ENCODE measurements at regions not wholly inside any gene's neighbourhood (a gene's known extent, or its start where the extent isn't known, plus 50 kb on each side); places are given as distances from the start of the nearest gene placed in this dataset.

DNA sequence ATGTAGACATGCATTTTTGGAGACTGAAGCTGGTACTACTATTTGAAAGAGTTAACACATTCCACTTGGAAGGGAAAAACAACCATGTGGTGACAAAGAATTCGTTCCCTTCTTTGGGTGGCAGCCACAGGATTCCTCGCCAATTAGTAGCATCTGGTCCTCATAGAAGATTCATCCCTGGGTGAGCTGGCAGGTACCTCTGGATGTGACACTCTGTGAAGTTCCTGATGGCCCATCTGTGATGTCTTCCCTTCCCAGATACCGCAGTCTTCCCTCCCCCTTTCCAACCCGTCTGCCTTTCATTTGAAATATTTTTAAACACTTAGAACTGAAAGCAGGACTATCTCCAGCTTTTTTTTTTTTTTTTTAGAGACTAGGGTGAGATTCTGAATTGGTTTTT, 569.5 kb downstream of the TYW1 start:
- in situ Hi-C loops (cut with HindIII; ENCODE audit: low pct_unique_long_range_greater_than_20kb, low sequenced_read_pairs): no loop called here
- no peak for DNase-seq (ENCODE audit: low read depth, low spot score)

DNA sequence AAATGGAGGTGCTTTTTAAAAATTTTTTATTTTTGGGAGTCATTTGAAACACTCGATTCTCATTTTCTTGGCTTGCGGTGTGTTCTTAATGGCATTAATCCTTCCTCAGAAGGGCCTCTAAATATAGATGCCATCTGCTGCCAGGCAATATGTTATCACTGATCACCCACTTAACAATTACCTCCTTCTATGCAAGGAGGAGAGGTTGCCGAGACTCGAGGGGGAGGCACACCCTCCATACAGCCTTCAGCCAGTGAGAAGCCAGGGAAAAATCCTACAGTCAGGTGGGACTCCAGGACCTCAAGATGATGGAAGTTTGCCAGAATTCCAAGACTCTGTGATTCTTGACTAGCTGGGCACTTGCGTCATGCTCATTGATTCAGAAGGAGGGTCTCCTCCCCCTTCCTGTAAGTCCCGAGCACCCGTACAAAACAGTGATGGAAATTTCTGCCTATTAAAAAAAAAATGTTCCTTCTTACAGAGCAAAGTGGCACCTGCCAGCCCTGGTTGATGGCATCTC, 574.5 kb downstream of the TYW1 start:
- in situ Hi-C loops (cut with HindIII; ENCODE audit: low pct_unique_long_range_greater_than_20kb, low sequenced_read_pairs): no loop called here
- DNase-seq (ENCODE audit: low read depth, low spot score): no peak

DNA sequence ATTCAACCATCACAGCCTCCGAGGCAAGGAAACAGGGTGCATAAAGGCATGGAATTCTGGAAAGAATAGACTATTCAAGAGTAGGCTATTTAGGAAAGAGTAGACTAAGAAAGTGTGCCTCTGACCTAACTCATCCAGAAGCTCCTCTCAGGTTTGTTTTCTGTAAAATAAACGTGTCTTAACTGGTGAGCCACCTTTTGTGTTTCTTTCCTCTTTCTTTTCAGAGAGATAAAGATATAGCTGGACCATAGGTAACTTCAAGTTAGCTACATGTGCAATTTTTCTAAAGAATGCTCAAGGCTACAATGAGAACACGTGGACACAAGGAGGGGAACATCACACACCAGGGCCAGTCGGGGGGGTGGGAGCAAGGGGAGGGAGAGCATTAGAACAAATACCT, 577.0 kb downstream of the TYW1 start:
- DNase-seq (ENCODE audit: low read depth, low spot score): no peak
- in situ Hi-C loops (cut with HindIII; ENCODE audit: low pct_unique_long_range_greater_than_20kb, low sequenced_read_pairs): no loop called here

DNA sequence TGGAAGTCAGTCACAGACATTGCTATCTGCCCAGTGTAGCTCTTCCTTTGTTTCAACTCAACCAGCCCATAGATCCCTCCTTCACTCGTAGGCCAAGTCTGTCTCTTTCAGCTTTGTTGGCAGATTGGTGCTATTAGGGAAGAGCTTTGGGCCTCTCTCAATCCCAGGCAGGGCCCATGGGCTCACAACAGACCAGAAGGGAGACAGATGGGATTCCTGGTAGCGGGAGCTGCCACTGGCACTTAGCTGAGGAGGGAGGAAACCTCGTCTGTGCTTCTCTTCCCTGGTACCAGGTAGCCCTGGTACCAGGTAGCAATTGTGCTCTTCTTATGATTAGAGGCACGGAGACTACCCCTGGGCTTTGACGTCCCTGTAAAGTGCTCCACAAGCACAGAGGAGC, 592.0 kb downstream of the TYW1 start:
- in situ Hi-C loops (cut with HindIII; ENCODE audit: low pct_unique_long_range_greater_than_20kb, low sequenced_read_pairs): no loop called here

DNA sequence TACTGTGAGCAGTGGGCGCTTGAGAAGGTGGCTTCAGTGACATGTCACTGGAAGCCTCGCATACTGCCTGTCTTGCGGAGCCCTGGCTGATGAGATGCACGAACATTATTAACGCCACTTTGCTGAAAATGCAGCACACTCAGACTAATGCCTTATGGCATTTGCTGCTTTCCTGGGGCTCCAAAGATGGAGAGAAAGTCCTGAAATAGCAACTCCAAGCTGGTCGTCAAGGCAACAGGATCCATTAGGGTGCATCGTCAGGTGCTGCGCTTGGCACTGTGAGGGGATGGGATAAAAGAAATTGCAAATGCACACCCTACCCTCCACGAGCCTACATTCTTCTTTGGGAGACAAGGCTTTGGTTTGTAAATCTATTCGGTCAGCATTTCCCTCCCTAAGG, 592.5 kb downstream of the TYW1 start:
- DNase-seq (ENCODE audit: low read depth, low spot score): no peak
- in situ Hi-C loops (cut with HindIII; ENCODE audit: low pct_unique_long_range_greater_than_20kb, low sequenced_read_pairs): no loop called here

More for the DNA sequence above, 592.0 kb downstream of the TYW1 start:
- DNase-seq (ENCODE audit: low read depth, low spot score): no peak

DNA sequence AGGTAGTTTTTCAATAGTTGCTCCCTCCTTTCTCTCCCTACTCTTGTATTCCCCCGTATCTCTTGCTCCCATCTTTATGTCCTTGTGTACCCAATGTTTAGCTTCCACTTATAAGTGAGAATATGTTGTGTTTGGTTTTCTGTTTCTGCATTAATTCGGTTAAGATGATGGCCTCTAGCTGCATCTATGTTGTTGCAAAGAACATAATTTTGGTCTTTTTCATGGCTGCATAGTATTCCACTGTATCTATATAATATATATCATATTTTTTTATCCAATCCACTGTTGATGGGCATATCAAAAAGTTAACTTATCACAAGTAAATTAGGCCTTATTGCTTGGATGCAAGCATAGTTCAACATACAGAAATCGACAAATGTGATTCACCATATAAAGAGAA, 594.0 kb downstream of the TYW1 start:
- in situ Hi-C loops (cut with HindIII; ENCODE audit: low pct_unique_long_range_greater_than_20kb, low sequenced_read_pairs): no loop called here

DNA sequence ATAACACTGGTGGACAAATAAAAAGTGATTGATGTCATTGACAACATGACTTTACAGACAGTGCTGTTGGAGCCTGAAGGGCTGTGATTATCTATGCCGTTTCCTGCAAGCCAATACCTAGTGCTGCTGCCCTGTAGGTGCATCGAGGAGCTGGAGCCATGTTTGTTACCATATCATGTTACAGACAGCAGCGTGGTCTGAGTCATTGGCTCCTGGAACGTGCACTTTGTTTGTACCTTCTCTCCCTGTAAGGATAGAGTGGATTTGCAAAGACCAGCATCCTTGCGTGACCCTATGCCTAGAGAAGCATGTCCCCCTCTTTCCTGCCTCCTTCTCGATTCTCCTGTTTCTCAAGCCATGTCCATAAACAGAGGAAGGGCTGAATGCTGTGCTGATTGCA, 597.2 kb downstream of the TYW1 start:
- in situ Hi-C loops (cut with HindIII; ENCODE audit: low pct_unique_long_range_greater_than_20kb, low sequenced_read_pairs): no loop called here
- no peak for DNase-seq (ENCODE audit: low read depth, low spot score)

More for the DNA sequence above, 594.0 kb downstream of the TYW1 start:
- DNase-seq (ENCODE audit: low read depth, low spot score): no peak

DNA sequence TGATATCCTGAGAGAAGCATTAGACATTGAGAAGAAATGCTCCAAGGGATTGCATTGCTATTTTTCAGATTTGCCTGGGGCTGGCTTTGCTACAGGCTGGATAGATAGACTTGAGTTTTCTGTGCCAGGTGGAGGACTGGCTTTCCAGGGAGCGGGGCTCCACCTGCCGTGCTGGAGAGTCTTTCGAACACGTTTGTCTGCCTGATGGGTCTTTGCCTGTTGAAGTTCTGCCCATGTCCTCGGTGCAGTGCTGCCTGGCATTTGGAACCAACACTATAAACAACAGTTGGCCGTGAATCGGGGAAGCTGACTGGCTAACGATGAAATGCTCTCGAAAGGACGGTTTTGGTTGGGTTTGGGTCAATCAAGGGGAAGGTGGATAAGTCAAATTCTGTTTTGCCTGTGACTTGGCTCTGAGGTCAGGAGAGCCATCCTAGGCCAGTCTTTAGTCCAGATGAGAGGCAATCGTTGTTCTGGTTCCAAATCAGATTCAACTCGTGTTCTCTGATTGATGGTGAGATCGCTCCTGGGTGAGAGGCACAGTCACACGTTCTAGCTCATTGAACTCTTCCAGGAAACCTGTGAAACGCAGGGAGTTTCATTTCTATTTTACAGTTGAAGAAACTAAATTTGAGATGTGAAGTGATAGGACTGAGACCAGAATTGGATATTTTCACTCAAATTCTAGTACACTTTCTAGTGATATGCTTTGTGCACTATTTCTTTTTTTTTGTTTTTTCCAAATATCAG, 599.0 kb downstream of the TYW1 start:
- DNase-seq (ENCODE audit: low read depth, low spot score): no peak
- in situ Hi-C loops (cut with HindIII; ENCODE audit: low pct_unique_long_range_greater_than_20kb, low sequenced_read_pairs): no loop called here

DNA sequence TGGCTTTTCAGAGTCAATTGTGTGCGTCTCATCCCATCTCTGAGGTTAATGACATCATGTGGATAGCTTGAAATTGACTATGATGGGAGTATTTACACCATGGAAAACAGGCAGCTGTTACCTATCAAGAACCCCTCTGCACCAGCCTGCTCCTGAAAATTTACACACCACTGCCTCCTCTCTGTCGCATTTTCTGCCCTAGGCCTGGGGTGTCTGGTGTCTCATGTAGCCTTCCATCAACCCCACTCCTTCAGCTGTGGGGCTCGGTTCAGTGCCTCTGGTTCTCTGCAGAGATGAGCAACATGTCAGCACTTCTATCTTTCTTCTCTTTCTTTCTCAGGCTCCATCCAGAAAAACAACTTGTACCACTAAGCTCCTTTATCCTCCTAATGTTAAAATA, 600.5 kb downstream of the TYW1 start:
- no peak for DNase-seq (ENCODE audit: low read depth, low spot score)
- in situ Hi-C loops (cut with HindIII; ENCODE audit: low pct_unique_long_range_greater_than_20kb, low sequenced_read_pairs): no loop called here

DNA sequence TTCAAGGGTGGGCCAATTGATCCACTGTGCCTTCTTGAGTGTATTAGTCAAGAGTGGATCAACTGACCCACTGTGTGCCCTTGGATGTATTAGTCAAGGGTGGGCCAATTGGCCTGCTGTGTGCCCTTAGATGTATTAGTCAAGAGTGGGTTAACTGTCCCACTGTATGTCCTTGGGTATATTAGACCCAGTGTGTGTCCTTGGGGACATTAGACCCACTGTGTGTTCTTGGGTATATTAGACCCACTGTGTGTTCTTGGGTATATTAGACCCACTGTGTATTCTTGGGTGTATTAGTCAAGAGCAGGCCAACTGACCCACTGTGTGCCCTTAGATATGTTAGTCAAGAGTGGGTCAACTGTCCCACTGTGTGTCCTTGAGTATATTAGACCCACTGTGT, 601.8 kb downstream of the TYW1 start:
- no peak for DNase-seq (ENCODE audit: low read depth, low spot score)
- in situ Hi-C loops (cut with HindIII; ENCODE audit: low pct_unique_long_range_greater_than_20kb, low sequenced_read_pairs): no loop called here

DNA sequence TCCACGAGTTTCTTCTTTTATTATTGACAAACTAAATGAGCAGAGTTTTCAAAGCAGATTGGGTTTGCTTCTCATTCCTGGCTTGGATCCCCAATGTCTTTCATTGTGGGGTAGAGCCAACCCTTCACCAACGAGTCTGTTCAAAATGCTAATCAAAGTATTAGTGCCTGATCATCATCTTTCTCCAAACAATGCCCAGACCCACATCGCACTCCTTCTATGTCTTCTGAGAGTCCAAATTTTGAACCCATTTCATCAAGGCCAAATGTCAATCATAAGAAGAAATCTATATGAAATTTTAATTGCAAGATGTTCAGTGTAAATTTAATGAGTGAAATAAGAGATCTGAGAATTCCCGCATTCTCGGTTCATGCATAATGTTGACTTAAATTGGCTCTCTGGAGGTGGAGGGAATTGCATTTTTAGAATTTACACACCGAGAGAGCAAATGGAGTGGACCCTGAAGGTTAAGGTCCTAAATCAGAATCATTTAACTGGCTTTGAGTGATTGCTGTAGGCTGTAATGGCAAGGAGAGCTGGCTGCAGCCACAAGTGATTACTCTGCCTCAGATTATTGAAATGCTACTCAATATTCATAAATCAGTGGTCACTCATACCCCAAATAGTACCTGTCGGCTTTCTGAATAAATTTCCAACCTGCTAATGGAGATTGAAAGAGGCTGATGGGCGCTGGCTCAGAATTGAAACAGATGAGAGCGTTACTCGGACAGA, 602.9 kb downstream of the TYW1 start:
- no peak for DNase-seq (ENCODE audit: low read depth, low spot score)
- in situ Hi-C loops (cut with HindIII; ENCODE audit: low pct_unique_long_range_greater_than_20kb, low sequenced_read_pairs): no loop called here

DNA sequence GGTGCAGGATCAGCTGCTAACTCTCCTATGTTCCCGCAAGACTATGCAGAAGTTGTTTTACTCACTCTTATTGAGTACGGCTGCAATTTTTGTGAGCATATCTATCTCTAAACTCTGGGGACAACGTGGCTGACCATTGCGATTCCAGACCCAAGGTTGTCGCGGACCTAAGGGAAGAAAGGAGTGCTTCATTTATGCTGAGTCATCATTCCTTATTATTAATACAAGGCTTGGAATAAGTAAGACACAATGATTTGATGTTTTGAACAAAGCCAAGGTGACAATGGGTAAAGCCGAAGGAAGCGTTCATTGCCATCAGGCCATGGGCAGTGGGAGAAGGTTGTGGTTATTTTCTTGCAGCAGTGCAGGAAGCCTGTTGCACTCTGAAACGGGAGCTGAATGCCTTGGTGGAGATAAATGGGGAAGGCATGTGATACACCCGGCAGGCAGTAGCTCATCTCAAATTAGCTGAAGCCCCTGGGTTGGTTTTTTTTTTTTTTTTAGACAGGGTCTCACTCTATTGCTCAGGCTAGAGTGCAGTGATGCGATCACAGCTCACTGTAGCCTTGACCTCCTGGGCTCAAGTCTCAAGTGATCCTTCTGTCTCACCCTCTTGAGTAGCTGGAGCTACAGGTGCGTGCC, 605.7 kb downstream of the TYW1 start:
- no peak for DNase-seq (ENCODE audit: low read depth, low spot score)
- in situ Hi-C loops (cut with HindIII; ENCODE audit: low pct_unique_long_range_greater_than_20kb, low sequenced_read_pairs): no loop called here

DNA sequence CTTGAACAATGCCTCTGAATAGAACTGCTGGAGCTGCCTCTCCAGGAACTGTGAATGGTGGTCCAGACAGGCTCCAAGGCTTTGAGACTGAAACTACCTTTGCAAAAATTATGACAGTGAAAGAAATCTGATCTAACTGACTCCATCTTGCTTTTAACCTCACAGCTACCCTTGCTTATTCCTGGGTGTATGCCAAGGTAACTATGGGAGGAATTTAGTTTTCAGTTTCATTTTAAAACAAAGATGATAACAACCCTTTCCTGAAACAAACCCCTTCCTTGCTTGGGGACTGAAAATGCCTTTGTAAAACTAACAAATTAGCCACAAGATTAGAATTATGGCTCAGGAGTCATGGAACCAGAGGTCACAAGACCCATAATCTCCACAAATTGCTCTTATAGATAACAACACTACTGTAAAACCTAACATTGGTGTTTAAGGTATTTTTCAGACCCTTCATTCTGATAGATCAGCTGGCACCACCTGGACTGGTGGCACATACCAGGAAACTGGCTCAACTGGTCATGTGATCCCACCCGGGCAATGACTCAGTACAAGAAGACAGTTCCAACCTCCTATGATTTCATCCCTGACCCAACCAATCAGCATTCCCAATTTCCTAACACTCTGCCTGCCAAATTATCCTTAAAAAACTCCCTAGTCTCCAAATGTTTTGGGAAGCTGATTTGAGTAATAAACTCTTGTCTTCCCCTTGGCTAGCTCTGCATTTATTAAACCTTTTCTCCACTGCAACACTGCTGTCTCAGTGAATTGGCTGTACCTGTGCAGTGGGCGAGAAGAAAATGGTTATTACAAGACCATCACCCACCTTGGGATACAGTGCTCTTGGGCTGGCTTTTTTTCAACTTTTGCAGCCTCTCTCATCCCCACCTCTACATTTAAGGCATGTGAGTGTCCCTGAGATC, 608.1 kb downstream of the TYW1 start:
- DNase-seq (ENCODE audit: low read depth, low spot score): no peak
- in situ Hi-C loops (cut with HindIII; ENCODE audit: low pct_unique_long_range_greater_than_20kb, low sequenced_read_pairs): no loop called here

DNA sequence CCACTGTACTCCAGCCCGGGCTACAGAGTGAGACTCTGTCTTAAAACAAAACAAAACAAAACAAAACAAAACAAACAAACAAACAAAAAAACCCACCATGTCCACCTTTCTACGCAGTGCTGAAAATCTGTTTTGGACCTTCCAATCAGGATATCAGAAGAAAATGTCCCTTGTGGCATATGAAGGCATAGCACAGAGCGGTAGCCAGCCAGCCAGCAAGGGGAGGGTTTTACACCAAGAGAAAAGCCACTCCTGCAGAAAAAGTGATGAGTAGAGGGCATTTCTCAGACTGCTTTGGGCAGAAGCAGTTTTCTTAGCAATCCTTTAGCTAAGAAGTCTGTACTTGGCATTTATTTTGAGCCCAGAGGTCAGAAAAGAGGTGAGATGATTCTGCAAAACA, 612.2 kb downstream of the TYW1 start:
- peak; percentile 25 for DNase-seq (ENCODE audit: low read depth, low spot score)
- in situ Hi-C loops (cut with HindIII; ENCODE audit: low pct_unique_long_range_greater_than_20kb, low sequenced_read_pairs): no loop called here

DNA sequence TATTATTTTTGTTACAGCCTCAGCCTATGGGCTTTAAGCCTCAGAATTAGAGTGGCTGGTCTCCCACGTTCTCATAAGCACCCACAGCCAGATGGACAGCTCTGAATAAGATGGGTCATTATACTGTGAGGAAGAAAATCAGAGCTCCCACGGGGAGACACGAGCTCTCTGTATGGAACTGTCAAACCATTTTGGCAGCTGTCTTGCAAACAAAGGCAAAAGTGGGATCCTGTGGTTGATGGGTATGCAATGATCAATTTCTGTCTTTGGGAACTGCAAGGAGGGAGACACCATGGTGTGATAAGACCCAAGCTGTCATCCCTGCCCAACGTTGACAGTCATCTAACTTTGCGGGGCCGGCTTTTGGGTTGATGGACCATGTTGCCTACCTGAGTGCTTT, 614.3 kb downstream of the TYW1 start:
- no peak for DNase-seq (ENCODE audit: low read depth, low spot score)
- in situ Hi-C loops (cut with HindIII; ENCODE audit: low pct_unique_long_range_greater_than_20kb, low sequenced_read_pairs): no loop called here

DNA sequence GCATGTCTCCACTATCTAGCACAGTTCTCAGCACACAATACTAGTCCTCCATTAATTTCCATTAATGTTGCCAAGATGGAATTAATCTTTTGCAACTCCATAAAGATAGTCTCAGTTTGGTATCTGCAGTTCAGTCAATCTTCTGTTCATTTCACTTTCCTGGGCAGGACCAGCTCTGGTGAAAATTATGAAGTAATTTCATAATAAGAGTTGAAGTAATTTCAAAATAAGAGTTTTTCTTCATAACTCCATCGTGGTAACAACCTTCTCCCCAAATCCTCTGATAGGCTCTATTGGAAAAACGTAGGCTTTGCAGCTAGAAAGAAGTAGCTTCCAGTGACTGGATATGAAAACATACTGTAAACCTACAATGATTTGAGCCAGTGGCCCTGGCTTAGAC, 618.2 kb downstream of the TYW1 start:
- in situ Hi-C loops (cut with HindIII; ENCODE audit: low pct_unique_long_range_greater_than_20kb, low sequenced_read_pairs): no loop called here
- DNase-seq (ENCODE audit: low read depth, low spot score): no peak

DNA sequence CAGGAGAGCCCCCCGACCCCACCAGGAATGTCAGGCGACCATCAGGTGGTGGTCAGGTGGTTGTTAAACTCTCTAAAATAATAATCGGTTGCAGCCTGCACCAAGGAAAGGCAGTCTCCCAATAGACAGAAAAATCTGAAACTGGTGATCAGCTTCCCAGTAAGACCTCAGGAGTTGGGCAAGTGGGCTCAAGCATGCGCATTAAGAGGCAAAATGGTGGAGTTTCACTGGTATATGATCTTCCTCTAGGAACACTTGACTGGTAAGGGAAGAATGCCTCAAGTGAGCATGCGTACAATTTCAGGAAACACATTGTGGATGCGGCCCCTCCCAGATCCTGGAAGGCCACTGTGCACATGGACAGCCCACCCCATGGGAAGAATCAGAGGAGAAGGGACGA, 619.9 kb downstream of the TYW1 start:
- peak; percentile 34 for DNase-seq (ENCODE audit: low read depth, low spot score)
- in situ Hi-C loops (cut with HindIII; ENCODE audit: low pct_unique_long_range_greater_than_20kb, low sequenced_read_pairs): no loop called here
